Spleen (tissue), 11 donors: ENCODE measurements at regions not wholly inside any gene's neighbourhood (a gene's known extent, or its start where the extent isn't known, plus 50 kb on each side); places are given as distances from the start of the nearest gene placed in this dataset.

Experiments
- DNase-seq: peaks from one replicate; pipeline ENCODE4 v3.0.0-alpha.2; 2020
- H3K27ac ChIP-seq, 8 donors: fragments of 200-600 bp; sonication (generic) in 7 of 8; 1 replicate in 4 of 8; 2 replicates in 4 of 8; pipeline versions ENCODE4 v1.5.0 to v1.8.0; 2016 to 2021; ENCODE audit warnings: inconsistent platforms in 4 of 8, mild to moderate bottlenecking in 4 of 8, moderate library complexity in 1 of 8
- H3K27me3 ChIP-seq, 7 donors: fragments of 200-600 bp; sonication (generic) in 6 of 7; replicated peaks in 1 of 7; 1 replicate in 4 of 7; 2 replicates in 3 of 7; pipeline versions ENCODE4 v1.5.0 to v1.8.0; 2016 to 2021; ENCODE audit warnings: inconsistent platforms in 3 of 7, mild to moderate bottlenecking in 1 of 7
- H3K36me3 ChIP-seq, 6 donors: fragments of 200-600 bp; sonication (generic) in 5 of 6; 1 replicate in 4 of 6; 2 replicates in 2 of 6; pipeline versions ENCODE4 v1.5.0 to v1.8.0; 2016 to 2021; ENCODE audit warnings: inconsistent platforms in 2 of 6
- H3K4me1 ChIP-seq, 6 donors: fragments of 200-600 bp; sonication (generic) in 5 of 6; 1 replicate in 3 of 6; 2 replicates in 3 of 6; pipeline versions ENCODE4 v1.5.0 to v1.8.0; 2016 to 2021; ENCODE audit warnings: inconsistent platforms in 3 of 6
- H3K4me3 ChIP-seq, 8 donors: fragments of 200-600 bp; sonication (generic) in 7 of 8; 1 replicate in 4 of 8; 2 replicates in 4 of 8; pipeline versions ENCODE4 v1.5.0 to v1.8.0; 2016 to 2021; ENCODE audit warnings: inconsistent platforms in 4 of 8, mild to moderate bottlenecking in 4 of 8, moderate library complexity in 2 of 8
- H3K9me3 ChIP-seq, 8 donors: fragments of 200-600 bp; sonication (generic) in 7 of 8; 1 replicate in 4 of 8; 2 replicates in 4 of 8; pipeline versions ENCODE4 v1.5.0 to v1.8.0; 2016 to 2021; ENCODE audit warnings: inconsistent platforms in 4 of 8
- POLR2A ChIP-seq, 3 donors: fragments of 450-650 bp; IDR thresholded peaks; one replicate each; pipeline ENCODE4 v1.5.1; 2017; ENCODE audit warnings: antibody characterized with exemption in 3 of 3, mild to moderate bottlenecking in 1 of 3
- POLR2AphosphoS5 ChIP-seq, 3 donors: sonication (generic); formaldehyde crosslinking; IDR thresholded peaks; one replicate each; pipeline ENCODE4 v1.5.1; 2017; ENCODE audit warnings: antibody characterized with exemption in 3 of 3
- WGBS, 5 donors: extraction: QIAGEN DNeasy Blood & Tissue Kit in 3 of 5; methylation state at CpG; one replicate each; pipeline versions ENCODE4 v1.1.5 to v1.1.7; 2013 to 2018; 5-methylcytosine and 5-hydroxymethylcytosine counted together
- intact Hi-C: fragments of 100-400 bp; cut with DNase I; formaldehyde crosslinking; loops from one replicate; pipeline ENCODE4 v1.15.0; 2023; ENCODE audit warnings: low total_unique reads
- TF ChIP-seq, protein P1 (sequence below), 11 experiments: fragments of 200-600 bp in 7 of 11; fragments of 450-650 bp in 4 of 11; sonication (generic) in 4 of 11; IDR thresholded peaks in 8 of 11; conservative IDR thresholded peaks in 3 of 11; 1 replicate in 7 of 11; 2 replicates in 4 of 11; pipeline versions ENCODE4 v1.4.0 to v1.8.0; 2016 to 2021; ENCODE audit warnings: antibody characterized with exemption in 11 of 11, inconsistent platforms in 4 of 11, mild to moderate bottlenecking in 1 of 11
- donor health status: healthy with polysubstance abuse.
- donor health status: DM: no; HTN: no; CAD: no; lungs with moderate emphysema.
- donor health status: DM: no; HTN: no; CAD: no.
- donor health status: Bipolar disorder and iron deficiency.
- donor health status: healthy.
- donor health status: DM: no; HTN: no; CAD: no.
- donor health status: DM: yes; HTN: yes; CAD: no.

GRCh38 chr2:84038866-84039265 lies 420.2 kb downstream of the SUCLG1 start:
- no peaks in the 10 kb centered on the region for H3K27me3 ChIP-seq
- H3K9me3 ChIP-seq, result no peaks in the 10 kb centered on the region
- H3K4me3 ChIP-seq, result no peak overlapping the region
- WGBS, 5 donors, result 15 to 26% (median 20%) methylated on average over 2 of the region's 2 CpGs
- no peak overlapping the region for H3K27ac ChIP-seq
- intact Hi-C loops, result no loop called here
- H3K4me1 ChIP-seq, result no peaks in the 10 kb centered on the region
- H3K36me3 ChIP-seq, result no peaks in the 10 kb centered on the region
- no peak for TF ChIP-seq POLR2AphosphoS5 (IDR thresholded peaks at IDR 0.05)
- no peak for TF ChIP-seq POLR2A (IDR thresholded peaks at IDR 0.05)
- TF ChIP-seq, protein P1, sequence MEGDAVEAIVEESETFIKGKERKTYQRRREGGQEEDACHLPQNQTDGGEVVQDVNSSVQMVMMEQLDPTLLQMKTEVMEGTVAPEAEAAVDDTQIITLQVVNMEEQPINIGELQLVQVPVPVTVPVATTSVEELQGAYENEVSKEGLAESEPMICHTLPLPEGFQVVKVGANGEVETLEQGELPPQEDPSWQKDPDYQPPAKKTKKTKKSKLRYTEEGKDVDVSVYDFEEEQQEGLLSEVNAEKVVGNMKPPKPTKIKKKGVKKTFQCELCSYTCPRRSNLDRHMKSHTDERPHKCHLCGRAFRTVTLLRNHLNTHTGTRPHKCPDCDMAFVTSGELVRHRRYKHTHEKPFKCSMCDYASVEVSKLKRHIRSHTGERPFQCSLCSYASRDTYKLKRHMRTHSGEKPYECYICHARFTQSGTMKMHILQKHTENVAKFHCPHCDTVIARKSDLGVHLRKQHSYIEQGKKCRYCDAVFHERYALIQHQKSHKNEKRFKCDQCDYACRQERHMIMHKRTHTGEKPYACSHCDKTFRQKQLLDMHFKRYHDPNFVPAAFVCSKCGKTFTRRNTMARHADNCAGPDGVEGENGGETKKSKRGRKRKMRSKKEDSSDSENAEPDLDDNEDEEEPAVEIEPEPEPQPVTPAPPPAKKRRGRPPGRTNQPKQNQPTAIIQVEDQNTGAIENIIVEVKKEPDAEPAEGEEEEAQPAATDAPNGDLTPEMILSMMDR (IDR thresholded peaks at IDR 0.05 in 8 of 11, conservative IDR thresholded peaks at IDR 0.05 in 3 of 11), result no peak
- no peak for DNase-seq

- H3K36me3 ChIP-seq, result no peaks in the 10 kb centered on the region
- no peak for DNase-seq
- intact Hi-C loops, result no loop called here
- no peak overlapping the region for H3K27ac ChIP-seq
- no peaks in the 10 kb centered on the region for H3K9me3 ChIP-seq
- H3K27me3 ChIP-seq, result no peaks in the 10 kb centered on the region
- H3K4me3 ChIP-seq, result peak overlapping the region in 1 of 8 donors; percentile 11
- WGBS, 5 donors, result 24 to 48% (median 37%) methylated on average over 2 of the region's 2 CpGs
- no peak for TF ChIP-seq POLR2AphosphoS5 (IDR thresholded peaks at IDR 0.05)
- no peak for TF ChIP-seq POLR2A (IDR thresholded peaks at IDR 0.05)
- TF ChIP-seq, protein P1 (IDR thresholded peaks at IDR 0.05 in 8 of 11, conservative IDR thresholded peaks at IDR 0.05 in 3 of 11), result no peak
- H3K4me1 ChIP-seq, result no peaks in the 10 kb centered on the region
Observed at GRCh38 chr2:84033347-84033974, 425.6 kb downstream of the SUCLG1 start.

GRCh38 chr2:84031312-84032050 lies 427.6 kb downstream of the SUCLG1 start:
- intact Hi-C loops, result no loop called here

More at GRCh38 chr2:84031312-84032050, 427.6 kb downstream of the SUCLG1 start:
- no peaks in the 10 kb centered on the region for H3K36me3 ChIP-seq
- no peak overlapping the region for H3K27ac ChIP-seq
- no peak for TF ChIP-seq POLR2A (IDR thresholded peaks at IDR 0.05)
- no peak for TF ChIP-seq POLR2AphosphoS5 (IDR thresholded peaks at IDR 0.05)
- TF ChIP-seq, protein P1 (IDR thresholded peaks at IDR 0.05 in 8 of 11, conservative IDR thresholded peaks at IDR 0.05 in 3 of 11), result no peak
- 88 to 94% (median 93%) methylated on average over 5 of the region's 5 CpGs for WGBS, 5 donors
- no peaks in the 10 kb centered on the region for H3K27me3 ChIP-seq
- DNase-seq, result no peak
- H3K9me3 ChIP-seq, result no peaks in the 10 kb centered on the region
- no peaks in the 10 kb centered on the region for H3K4me1 ChIP-seq
- H3K4me3 ChIP-seq, result no peak overlapping the region
